CD4-positive, alpha-beta T cell treated with Interleukin-4 for 4 hours (primary cell): ENCODE measurements at regions not wholly inside any gene's neighbourhood (a gene's known extent, or its start where the extent isn't known, plus 50 kb on each side); places are given as distances from the start of the nearest gene placed in this dataset.
A peak's percentile ranks its signal among the peaks of the same experiment; 100 is the strongest.

Experiments
- DNase-seq: peaks from one replicate; pipeline ENCODE4 v3.0.0-alpha.2; 2020

GRCh38 chr1:221827307-221827642, 85.4 kb upstream of the DUSP10 start:
- DNase-seq: no peak

GRCh38 chr1:221824909-221825308, 83.0 kb upstream of the DUSP10 start:
- no peak for DNase-seq

- peak; percentile 20 for DNase-seq
Observed at GRCh38 chr1:221824025-221824424, 82.1 kb upstream of the DUSP10 start.

GRCh38 chr1:221823561-221823960, 81.7 kb upstream of the DUSP10 start:
- DNase-seq: no peak

GRCh38 chr1:221823149-221823548, 81.3 kb upstream of the DUSP10 start:
- DNase-seq: no peak

GRCh38 chr1:221822591-221822990, 80.7 kb upstream of the DUSP10 start:
- DNase-seq: no peak

GRCh38 chr1:221816899-221817298, 75.0 kb upstream of the DUSP10 start:
- no peak for DNase-seq

GRCh38 chr1:221815660-221816059, 73.8 kb upstream of the DUSP10 start:
- DNase-seq: no peak

- no peak for DNase-seq
Observed at GRCh38 chr1:221813887-221814286, 72.0 kb upstream of the DUSP10 start.

- DNase-seq: no peak
Observed at GRCh38 chr1:221812905-221813597, 71.2 kb upstream of the DUSP10 start.

GRCh38 chr1:221812088-221812752, 70.3 kb upstream of the DUSP10 start:
- DNase-seq: no peak

- DNase-seq: no peak
Observed at GRCh38 chr1:221810406-221810805, 68.5 kb upstream of the DUSP10 start.

- no peak for DNase-seq
Observed at GRCh38 chr1:221809091-221810029, 67.5 kb upstream of the DUSP10 start.

- DNase-seq: no peak
Observed at GRCh38 chr1:221806984-221807383, 65.1 kb upstream of the DUSP10 start.

GRCh38 chr1:221806236-221806635, 64.3 kb upstream of the DUSP10 start:
- no peak for DNase-seq

- no peak for DNase-seq
Observed at GRCh38 chr1:221805121-221805520, 63.2 kb upstream of the DUSP10 start.

- DNase-seq: no peak
Observed at GRCh38 chr1:221804303-221804702, 62.4 kb upstream of the DUSP10 start.

- DNase-seq: no peak
Observed at GRCh38 chr1:221801773-221802516, 60.1 kb upstream of the DUSP10 start.

- no peak for DNase-seq
Observed at GRCh38 chr1:221801251-221801661, 59.4 kb upstream of the DUSP10 start.

- no peak for DNase-seq
Observed at GRCh38 chr1:221800831-221801230, 58.9 kb upstream of the DUSP10 start.

GRCh38 chr1:221797506-221797905, 55.6 kb upstream of the DUSP10 start:
- DNase-seq: no peak

- DNase-seq: no peak
Observed at GRCh38 chr1:221796700-221797099, 54.8 kb upstream of the DUSP10 start.

GRCh38 chr1:221795380-221795779, 53.5 kb upstream of the DUSP10 start:
- DNase-seq: no peak
